ENCODE measurements at regions not wholly inside any gene's neighbourhood (a gene's known extent, or its start where the extent isn't known, plus 50 kb on each side); places are given as distances from the start of the nearest gene placed in this dataset.
A peak's percentile ranks its signal among the peaks of the same experiment; 100 is the strongest.

DNA sequence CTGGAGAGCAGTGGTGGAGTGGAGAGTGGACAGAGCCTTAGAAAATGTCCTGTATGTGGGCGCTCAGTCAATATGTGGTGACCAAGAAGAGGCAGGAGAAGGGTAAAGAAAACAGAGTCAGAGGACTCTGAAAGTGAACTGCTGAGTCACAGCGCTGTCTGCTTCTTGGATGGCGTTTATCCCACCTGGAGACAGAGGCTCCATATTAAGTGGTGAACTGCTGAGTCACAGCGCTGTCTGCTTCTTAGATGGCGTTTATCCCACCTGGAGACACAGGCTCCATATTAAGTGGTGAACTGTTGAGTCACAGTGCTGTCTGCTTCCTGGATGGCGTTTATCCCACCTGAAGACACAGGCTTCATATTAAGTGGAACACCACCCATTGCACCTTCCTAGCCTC lies 119.3 kb upstream of the RALGAPA2 start:
- intact Hi-C loops (cut with DNase I; ENCODE audit: low total_unique reads) = no loop called here
- Histone ChIP-seq H3K36me3 (no peaks in the 10 kb centered on the region), H3K4me1 (peaks cover 0 to 5% of the 10 kb centered on the region in 2 donors), H3K27ac (no peak overlapping the region), H3K27me3 (no peaks in the 10 kb centered on the region), H3K4me3 (no peak overlapping the region), H3K9me3 (no peaks in the 10 kb centered on the region)
- ATAC-seq (no peak), DNase-seq (no peak)
- in situ Hi-C loops (cut with MboI; ENCODE audit: low sequenced_read_pairs in 4 of 4) = loop anchor here in 1 of 4 donors (10.0 kb wide), 1 partner anchor 673 kb away; no protein-coding TSS in a partner anchor
- TF ChIP-seq, protein P1, sequence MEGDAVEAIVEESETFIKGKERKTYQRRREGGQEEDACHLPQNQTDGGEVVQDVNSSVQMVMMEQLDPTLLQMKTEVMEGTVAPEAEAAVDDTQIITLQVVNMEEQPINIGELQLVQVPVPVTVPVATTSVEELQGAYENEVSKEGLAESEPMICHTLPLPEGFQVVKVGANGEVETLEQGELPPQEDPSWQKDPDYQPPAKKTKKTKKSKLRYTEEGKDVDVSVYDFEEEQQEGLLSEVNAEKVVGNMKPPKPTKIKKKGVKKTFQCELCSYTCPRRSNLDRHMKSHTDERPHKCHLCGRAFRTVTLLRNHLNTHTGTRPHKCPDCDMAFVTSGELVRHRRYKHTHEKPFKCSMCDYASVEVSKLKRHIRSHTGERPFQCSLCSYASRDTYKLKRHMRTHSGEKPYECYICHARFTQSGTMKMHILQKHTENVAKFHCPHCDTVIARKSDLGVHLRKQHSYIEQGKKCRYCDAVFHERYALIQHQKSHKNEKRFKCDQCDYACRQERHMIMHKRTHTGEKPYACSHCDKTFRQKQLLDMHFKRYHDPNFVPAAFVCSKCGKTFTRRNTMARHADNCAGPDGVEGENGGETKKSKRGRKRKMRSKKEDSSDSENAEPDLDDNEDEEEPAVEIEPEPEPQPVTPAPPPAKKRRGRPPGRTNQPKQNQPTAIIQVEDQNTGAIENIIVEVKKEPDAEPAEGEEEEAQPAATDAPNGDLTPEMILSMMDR (IDR thresholded peaks at IDR 0.05 in 4 of 5, conservative IDR thresholded peaks at IDR 0.05 in 1 of 5) = no peak
- no peak for TF ChIP-seq POLR2A (IDR thresholded peaks at IDR 0.05)

DNA sequence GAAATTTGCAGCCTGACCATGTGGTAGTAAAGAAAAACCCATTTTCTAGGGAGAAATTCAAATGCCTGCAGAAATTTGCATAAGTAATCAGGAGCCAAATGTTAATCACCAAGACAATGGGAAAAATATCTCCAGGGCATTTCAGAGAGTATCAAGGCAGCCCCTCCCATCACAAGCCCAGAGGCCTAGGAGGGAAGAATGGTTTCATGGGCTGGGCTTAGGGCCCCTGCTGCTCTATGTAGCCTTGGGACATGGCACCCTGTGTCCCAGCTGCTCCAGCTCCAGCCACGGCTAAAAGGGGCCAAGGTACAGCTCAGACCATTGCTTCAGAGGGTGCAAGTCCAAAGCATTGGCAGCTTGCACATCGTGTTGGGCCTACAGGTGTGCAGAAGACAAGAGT lies 117.2 kb upstream of the RALGAPA2 start:
- Histone ChIP-seq H3K36me3 (no peaks in the 10 kb centered on the region), H3K27me3 (no peaks in the 10 kb centered on the region), H3K27ac (no peak overlapping the region), H3K4me3 (no peak overlapping the region), H3K4me1 (peaks cover 4 to 8% of the 10 kb centered on the region in 2 donors), H3K9me3 (no peaks in the 10 kb centered on the region)
- TF ChIP-seq, protein P1 (IDR thresholded peaks at IDR 0.05 in 4 of 5, conservative IDR thresholded peaks at IDR 0.05 in 1 of 5) = no peak
- TF ChIP-seq POLR2A (IDR thresholded peaks at IDR 0.05) = no peak
- DNase-seq = no peak
- intact Hi-C loops (cut with DNase I; ENCODE audit: low total_unique reads) (no loop called here), in situ Hi-C loops (cut with MboI; ENCODE audit: low sequenced_read_pairs in 4 of 4) (loop anchor here in 2 of 4 donors (5.0 to 10.0 kb wide), 3 partner anchors 167 to 675 kb away; no protein-coding TSS in a partner anchor)
- no peak for ATAC-seq

- Histone ChIP-seq H3K27ac (no peak overlapping the region), H3K9me3 (no peaks in the 10 kb centered on the region), H3K27me3 (no peaks in the 10 kb centered on the region), H3K4me1 (peaks cover 10 to 19% of the 10 kb centered on the region in 2 donors), H3K36me3 (no peaks in the 10 kb centered on the region), H3K4me3 (no peak overlapping the region)
- in situ Hi-C loops (cut with MboI; ENCODE audit: low sequenced_read_pairs in 4 of 4) = loop anchor here in 2 of 4 donors (5.0 to 10.0 kb wide), 2 partner anchors 166 to 233 kb away; no protein-coding TSS in a partner anchor
- DNase-seq (peak in 1 of 2 donors; percentile 35), ATAC-seq (peak; percentile 73 to 77)
- intact Hi-C loops (cut with DNase I; ENCODE audit: low total_unique reads) = no loop called here
- TF ChIP-seq, protein P1 (IDR thresholded peaks at IDR 0.05 in 4 of 5, conservative IDR thresholded peaks at IDR 0.05 in 1 of 5) = no peak
- TF ChIP-seq POLR2A (IDR thresholded peaks at IDR 0.05) = no peak
Measured at GRCh38 chr20:20827992-20828597, 115.7 kb upstream of the RALGAPA2 start.

- in situ Hi-C loops (cut with MboI; ENCODE audit: low sequenced_read_pairs in 4 of 4) = loop anchor here (5.0 to 10.0 kb wide), 3 partner anchors 158 to 230 kb away; no protein-coding TSS in a partner anchor
- H3K27me3 ChIP-seq = no peaks in the 10 kb centered on the region
- H3K4me1 ChIP-seq = peaks cover 11 to 19% of the 10 kb centered on the region in 2 donors
- H3K36me3 ChIP-seq = no peaks in the 10 kb centered on the region
- H3K9me3 ChIP-seq = no peaks in the 10 kb centered on the region
- DNase-seq = peak; percentile 38 to 42
- TF ChIP-seq, protein P1 (IDR thresholded peaks at IDR 0.05 in 4 of 5, conservative IDR thresholded peaks at IDR 0.05 in 1 of 5) = peak; percentile 79 to 93 (median 90)
- no peak for TF ChIP-seq POLR2A (IDR thresholded peaks at IDR 0.05)
- ATAC-seq = peak; percentile 69 to 78
- intact Hi-C loops (cut with DNase I; ENCODE audit: low total_unique reads) = loop anchor here (1.0 to 5.0 kb wide), 2 partner anchors 43 to 160 kb away; no protein-coding TSS in a partner anchor
- H3K27ac ChIP-seq = peak overlapping the region in 3 of 4 donors; percentile 15 to 46 (median 24)
- peak overlapping the region in 3 of 4 donors; percentile 8 to 23 (median 13) for H3K4me3 ChIP-seq
Measured at GRCh38 chr20:20824924-20825584, 112.6 kb upstream of the RALGAPA2 start.
